8988T (cell line): ENCODE measurements at regions not wholly inside any gene's neighbourhood (a gene's known extent, or its start where the extent isn't known, plus 50 kb on each side); places are given as distances from the start of the nearest gene placed in this dataset.
"Not testable (repeated sequence)": the region's sequence is repeated elsewhere in the genome, so short reads cannot be mapped to it uniquely, and the experiment has no call there.

Experiments used
- DNase-seq: peaks from one replicate; pipeline ENCODE4 v3.0.0; 2011

DNA sequence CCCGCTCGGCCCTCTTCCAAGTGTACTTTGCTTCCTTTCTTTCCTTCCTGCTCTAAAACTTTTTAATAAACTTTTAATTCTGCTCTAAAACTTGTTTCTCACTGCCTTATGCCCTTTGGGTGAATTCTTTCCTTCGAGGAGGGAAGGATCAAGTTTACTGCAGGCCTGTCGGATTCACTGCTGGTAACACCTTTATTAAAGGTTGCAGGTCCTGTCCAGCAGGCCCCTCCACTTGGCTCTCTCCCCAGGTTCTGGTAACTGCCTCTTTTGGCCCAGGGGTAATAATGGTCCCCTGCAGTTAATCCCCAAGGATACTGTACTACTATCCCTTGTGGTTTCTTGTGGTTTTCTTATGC is 152.7 kb upstream of the EEA1 start:
- DNase-seq: no peak

GRCh38 chr12:93085383-93086287 is 156.5 kb upstream of the EEA1 start:
- DNase-seq: no peak

- DNase-seq: no peak
These were observed 157.2 kb upstream of the EEA1 start for GRCh38 chr12:93086288-93086727.

DNA sequence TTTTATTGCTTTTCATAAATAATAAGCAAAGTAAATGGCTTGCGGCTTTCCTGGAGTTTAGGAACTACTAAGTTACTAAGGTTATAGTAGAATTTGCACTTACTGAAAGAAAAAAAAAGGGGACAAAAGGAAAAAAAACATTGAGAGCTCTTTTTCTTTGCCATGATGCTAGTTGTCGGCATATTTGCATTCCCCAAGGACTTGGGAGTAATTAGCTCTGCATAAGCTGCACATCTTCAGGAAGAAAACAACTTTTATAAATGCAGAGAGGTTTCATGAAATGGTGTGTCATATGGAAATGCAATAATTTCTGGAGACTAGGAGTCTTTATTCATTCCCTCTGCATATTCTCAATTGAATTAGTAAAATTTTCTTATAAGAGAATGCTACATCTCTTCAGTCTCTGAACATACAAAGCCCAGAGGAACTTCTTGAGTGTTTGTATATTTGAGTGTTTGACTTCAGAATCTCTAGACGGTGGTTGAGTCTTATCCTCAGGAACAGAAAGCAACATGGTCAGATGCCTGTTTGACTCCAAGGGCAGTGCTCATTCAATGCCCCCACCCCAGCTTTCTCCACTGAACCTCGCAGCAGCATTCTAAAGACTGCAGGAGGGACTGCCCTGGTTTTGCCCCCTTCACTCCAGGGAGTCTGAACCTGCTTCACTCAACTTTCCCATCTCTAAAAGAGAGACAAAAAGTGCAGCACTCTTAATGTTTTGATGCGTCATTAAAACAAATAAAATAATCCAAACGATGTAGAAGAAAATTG is 158.9 kb upstream of the EEA1 start:
- no peak for DNase-seq

GRCh38 chr12:93089805-93090569 is 160.9 kb upstream of the EEA1 start:
- DNase-seq: no peak

DNA sequence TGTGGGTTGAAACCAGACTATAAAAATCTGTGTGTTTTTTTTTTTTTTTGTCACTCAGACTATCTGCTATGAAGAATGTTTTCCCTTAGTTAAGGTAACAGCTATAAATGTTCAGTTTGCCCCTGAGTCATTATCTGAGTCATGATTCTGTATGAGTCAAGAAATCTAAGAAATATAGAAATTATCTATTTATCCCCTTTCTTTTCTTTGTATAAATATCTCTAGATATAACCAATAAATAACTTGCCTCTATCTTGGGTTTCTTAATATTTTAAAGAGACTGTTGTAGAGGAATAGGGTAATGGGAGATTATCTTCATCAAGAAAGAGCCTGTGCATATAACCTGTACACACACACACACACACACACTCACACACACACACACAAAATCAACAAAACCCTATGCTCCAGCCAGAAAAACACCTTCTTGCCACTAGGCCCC is 161.7 kb upstream of the EEA1 start:
- no peak for DNase-seq

DNA sequence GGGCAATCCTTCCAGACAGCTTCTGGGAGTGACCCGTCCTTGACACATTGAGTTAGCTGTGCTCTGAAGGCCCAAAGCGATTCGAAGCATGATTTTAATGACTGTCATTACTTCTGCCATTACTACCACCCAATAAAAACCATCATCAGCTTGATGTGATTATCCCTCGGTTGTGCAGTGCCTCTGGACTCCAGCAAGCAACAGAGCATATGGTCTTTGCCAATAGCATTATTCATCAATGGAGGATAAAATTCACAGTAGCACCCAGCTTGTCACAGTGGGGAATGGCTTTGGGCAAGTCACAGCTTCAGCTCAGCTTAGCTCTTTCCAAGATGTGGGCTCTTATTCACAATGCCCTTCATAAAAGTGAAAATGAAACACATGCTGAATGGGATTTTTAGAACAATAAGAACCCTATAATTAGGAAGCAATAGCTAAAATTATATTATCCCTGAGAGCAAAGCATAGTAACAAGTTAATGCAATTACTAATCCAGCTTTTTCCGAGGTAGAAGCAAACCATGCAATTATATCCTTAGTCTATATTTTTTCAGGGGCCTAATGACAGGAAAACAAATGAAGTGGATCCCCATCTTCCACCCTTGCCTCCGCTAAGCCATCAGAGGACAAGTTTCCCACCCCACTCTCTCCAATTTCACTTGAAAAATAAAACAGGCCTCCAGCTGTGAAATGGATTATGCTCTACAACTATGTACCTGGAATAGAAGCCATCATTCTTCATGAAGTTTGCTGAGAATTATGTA is 163.0 kb upstream of the EEA1 start:
- DNase-seq: no peak

- DNase-seq: no peak
These were observed 163.5 kb upstream of the EEA1 start for GRCh38 chr12:93092649-93092945.

DNA sequence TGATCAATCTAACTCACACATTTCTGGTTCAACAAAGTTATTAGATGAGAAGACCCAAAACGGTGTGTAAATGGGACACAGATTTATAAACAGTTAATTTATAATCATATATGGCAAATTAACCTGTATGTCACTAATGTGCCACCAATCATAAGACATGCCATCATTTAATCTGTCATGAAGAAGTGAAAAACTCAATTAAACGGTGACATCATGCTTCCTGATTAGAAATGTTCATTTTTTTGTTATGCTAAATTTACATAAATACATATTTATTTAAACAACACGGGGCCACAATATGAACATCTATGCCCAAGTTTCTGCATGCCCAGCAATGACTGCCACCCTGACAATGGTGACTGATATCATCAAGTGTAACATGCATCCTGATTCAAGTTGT is 164.1 kb upstream of the EEA1 start:
- no peak for DNase-seq

DNA sequence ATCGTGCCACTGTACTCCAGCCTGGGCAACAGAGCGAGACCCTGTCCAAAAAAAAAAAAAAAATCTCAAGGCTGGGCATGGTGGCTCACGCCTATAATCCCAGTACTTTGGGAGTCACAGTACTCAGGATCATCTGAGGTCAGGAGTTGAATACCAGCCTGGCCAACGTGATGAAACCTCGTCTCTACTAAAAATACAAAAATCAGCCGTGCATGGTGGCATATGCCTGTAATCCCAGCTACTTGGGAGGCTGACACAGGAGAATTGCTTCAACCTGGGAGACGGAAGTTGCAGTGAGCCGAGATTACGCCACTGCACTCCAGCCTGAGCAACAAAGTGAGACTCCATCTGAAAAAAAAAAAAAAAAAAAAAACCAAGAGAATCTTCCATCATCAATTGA is 165.1 kb upstream of the EEA1 start:
- not testable (repeated sequence) for DNase-seq

- DNase-seq: no peak
These were observed 166.1 kb upstream of the EEA1 start for GRCh38 chr12:93094988-93095737.

DNA sequence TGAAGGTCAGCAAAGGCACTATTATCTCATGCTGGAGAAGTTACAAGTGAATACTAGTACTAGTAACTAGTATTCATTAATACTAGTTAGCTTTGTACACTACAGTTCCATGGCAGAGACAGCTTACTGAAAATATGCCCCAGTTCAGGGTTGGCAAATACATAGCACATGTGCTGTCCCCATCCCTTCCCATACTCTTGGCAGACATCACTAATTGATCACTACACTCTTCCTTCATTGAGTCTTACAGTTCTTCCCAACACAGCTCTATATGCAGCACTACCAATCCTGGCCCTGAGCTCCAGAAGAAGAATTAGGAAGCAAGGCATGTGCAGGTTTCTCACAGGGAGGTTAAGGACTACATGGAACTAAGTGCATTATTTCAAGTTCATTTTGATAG is 168.3 kb upstream of the EEA1 start:
- no peak for DNase-seq

GRCh38 chr12:93098077-93098476 is 169.0 kb upstream of the EEA1 start:
- no peak for DNase-seq

GRCh38 chr12:93099792-93100191 is 170.7 kb upstream of the EEA1 start:
- no peak for DNase-seq

- DNase-seq: no peak
These were observed 171.5 kb upstream of the EEA1 start for GRCh38 chr12:93100610-93101009.

GRCh38 chr12:93101367-93101766 is 172.3 kb upstream of the EEA1 start:
- DNase-seq: no peak

DNA sequence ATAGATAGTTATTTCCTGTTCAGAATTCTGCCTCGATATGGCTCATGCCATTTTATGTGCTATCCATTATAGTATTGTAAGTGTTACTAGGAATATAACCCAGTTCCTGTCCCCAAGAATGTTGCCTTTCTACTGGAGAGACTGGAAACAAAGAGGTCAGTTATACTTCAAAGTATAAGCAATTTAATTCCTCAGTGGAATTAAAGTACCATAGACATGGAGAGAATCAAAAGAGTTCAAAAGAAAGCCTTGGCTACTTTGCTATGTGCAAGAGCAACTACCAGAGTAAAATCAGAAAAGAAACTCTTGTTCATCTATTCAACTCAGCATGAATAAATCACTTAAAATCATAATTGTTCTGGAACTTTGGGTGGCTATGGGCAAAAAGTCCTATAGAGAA is 173.2 kb upstream of the EEA1 start:
- no peak for DNase-seq

DNA sequence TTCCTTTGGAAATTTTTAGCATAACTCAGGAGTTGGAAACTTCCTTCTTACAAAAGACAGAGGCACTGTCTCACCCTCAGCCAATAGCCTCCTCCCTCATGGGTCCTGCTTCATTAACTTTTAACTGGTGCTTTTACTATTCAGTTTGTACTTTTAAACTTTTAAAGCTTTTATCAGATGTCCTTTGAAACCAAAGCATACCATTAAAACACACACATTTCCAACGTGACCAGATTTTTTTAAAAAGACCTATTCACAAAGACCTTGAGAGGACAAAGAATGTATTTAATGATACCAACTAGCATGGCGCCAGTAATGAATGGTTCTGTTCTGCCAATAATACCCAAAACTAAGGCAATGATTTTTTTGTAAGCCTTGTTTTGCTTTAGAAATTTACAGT is 173.6 kb upstream of the EEA1 start:
- no peak for DNase-seq

GRCh38 chr12:93103154-93103553 is 174.1 kb upstream of the EEA1 start:
- no peak for DNase-seq

- DNase-seq: no peak
These were observed 175.4 kb upstream of the EEA1 start for GRCh38 chr12:93104535-93104934.

GRCh38 chr12:93106910-93107309 is 177.8 kb upstream of the EEA1 start:
- DNase-seq: no peak
